OCI-LY7 (cell line): ENCODE measurements at regions not wholly inside any gene's neighbourhood (a gene's known extent, or its start where the extent isn't known, plus 50 kb on each side); places are given as distances from the start of the nearest gene placed in this dataset.

ENCODE experiments used
- BruUV-seq: library from RNA; stranded (reverse); fragments of 400-500 nt; replicated peaks from 2 replicates; lab custom pipeline; 2021; lab: Mats Ljungman, UMichigan
- CTCF ChIA-PET: fragments of 300-600 bp; sonication (Branson Sonifier 250); formaldehyde crosslinking; loops from one replicate; lab custom pipeline; 2022; ENCODE audit warnings: antibody characterized with exemption; ENCODE audit not compliant: unreplicated experiment; lab: Charles Lee
- POLR2A ChIA-PET: fragments of 300-600 bp; sonication (Branson Sonifier 250); formaldehyde crosslinking; loops from one replicate; lab custom pipeline; 2022; ENCODE audit warnings: antibody characterized with exemption; lab: Charles Lee
- DNase-seq: peaks from one replicate; pipeline ENCODE4 v3.0.0-alpha.2; 2015; ENCODE audit warnings: low spot score
- H2AFZ ChIP-seq: fragments of 200-600 bp; sonication (generic), shearing (Covaris generic); 2 replicates; pipeline ENCODE4 v1.6.1; 2014; ENCODE audit warnings: mild to moderate bottlenecking, antibody characterized with exemption, low read length, moderate library complexity
- H3K27ac ChIP-seq: fragments of 200-600 bp; sonication (generic); 2 replicates; pipeline ENCODE4 v1.5.1; 2014; ENCODE audit warnings: mixed run types, low read depth, mild to moderate bottlenecking, moderate library complexity, low read length, inconsistent platforms; ENCODE audit not compliant: poor library complexity, severe bottlenecking
- H3K36me3 ChIP-seq: fragments of 200-600 bp; sonication (generic); 2 replicates; pipeline ENCODE4 v1.6.1; 2014; ENCODE audit warnings: mild to moderate bottlenecking, antibody characterized with exemption, low read length, moderate library complexity, mixed read lengths; ENCODE audit not compliant: insufficient read depth
- H3K4me1 ChIP-seq: fragments of 200-600 bp; sonication (generic); 2 replicates; pipeline ENCODE4 v1.5.1; 2014; ENCODE audit warnings: mild to moderate bottlenecking, low read length; ENCODE audit not compliant: insufficient read depth, poor library complexity, severe bottlenecking
- H3K4me2 ChIP-seq: fragments of 200-600 bp; sonication (generic); 2 replicates; pipeline ENCODE4 v1.6.1; 2014; ENCODE audit warnings: mild to moderate bottlenecking, low read length
- H3K4me3 ChIP-seq: fragments of 200-600 bp; sonication (generic); 2 replicates; pipeline ENCODE4 v1.5.1; 2014; ENCODE audit warnings: mild to moderate bottlenecking, low read depth, low read length; ENCODE audit not compliant: poor library complexity, severe bottlenecking
- H3K79me2 ChIP-seq: fragments of 200-600 bp; sonication (generic); 2 replicates; pipeline ENCODE4 v1.6.1; 2016; ENCODE audit warnings: low read depth, mild to moderate bottlenecking, low read length, moderate library complexity, mixed read lengths; ENCODE audit not compliant: insufficient read depth
- H3K9me2 ChIP-seq: fragments of 200-600 bp; sonication (generic); 2 replicates; pipeline ENCODE4 v1.6.1; 2016; ENCODE audit warnings: mild to moderate bottlenecking, low read length, mixed read lengths; ENCODE audit not compliant: insufficient read depth
- H3K9me3 ChIP-seq: fragments of 200-600 bp; sonication (generic); 2 replicates; pipeline ENCODE4 v1.6.1; 2014; ENCODE audit warnings: mild to moderate bottlenecking, mixed run types, low read length, mixed read lengths
- H4K20me1 ChIP-seq: fragments of 200-600 bp; sonication (generic); 2 replicates; pipeline ENCODE4 v1.6.1; 2014; ENCODE audit warnings: mild to moderate bottlenecking, antibody characterized with exemption, low read length, moderate library complexity, mixed read lengths; ENCODE audit not compliant: insufficient read depth
- CTCF ChIP-seq: fragments of 200-600 bp; sonication (generic); conservative IDR thresholded peaks from 2 replicates; pipeline ENCODE4 v1.5.1; 2014; ENCODE audit warnings: mild to moderate bottlenecking, antibody characterized with exemption, low read length, moderate library complexity, mixed read lengths
- EZH2phosphoT487 ChIP-seq: fragments of 200-600 bp; sonication (generic); IDR thresholded peaks from 2 replicates; pipeline ENCODE4 v1.6.1; 2018; ENCODE audit warnings: low read depth, borderline replicate concordance, mild to moderate bottlenecking, mixed run types, antibody characterized with exemption, low read length, moderate library complexity, mixed read lengths
- intact Hi-C: fragments of 100-400 bp; cut with micrococcal nuclease; formaldehyde crosslinking; loops from one replicate; pipeline ENCODE4 v1.10.0; 2022; ENCODE audit not compliant: unreplicated experiment

GRCh38 chr1:221923929-221924598 is 182.2 kb upstream of the DUSP10 start:
- Histone ChIP-seq H3K9me2 (no peaks in the 10 kb centered on the region), H3K27ac (no peak overlapping the region), H3K4me1 (no peaks in the 10 kb centered on the region), H3K4me3 (no peak overlapping the region), H3K36me3 (no peaks in the 10 kb centered on the region), H3K79me2 (no peaks in the 10 kb centered on the region), H4K20me1 (no peaks in the 10 kb centered on the region), H3K4me2 (no peak overlapping the region), H3K9me3 (no peaks in the 10 kb centered on the region), H2AFZ (no peak overlapping the region)
- ChIA-PET POLR2A (no interaction called here), CTCF (no interaction called here)
- intact Hi-C loops: no loop called here
- TF ChIP-seq CTCF (no peak), EZH2phosphoT487 (no peak)
- DNase-seq: no peak
- BruUV-seq: no TSS peak

- no peaks in the 10 kb centered on the region for H3K9me3 ChIP-seq
- H2AFZ ChIP-seq: no peak overlapping the region
- no peak overlapping the region for H3K27ac ChIP-seq
- H3K9me2 ChIP-seq: no peaks in the 10 kb centered on the region
- no peak overlapping the region for H3K4me2 ChIP-seq
- intact Hi-C loops: no loop called here
- no peaks in the 10 kb centered on the region for H3K36me3 ChIP-seq
- ChIA-PET CTCF (no interaction called here), POLR2A (no interaction called here)
- no peaks in the 10 kb centered on the region for H3K4me1 ChIP-seq
- DNase-seq: no peak
- H3K79me2 ChIP-seq: no peaks in the 10 kb centered on the region
- no peaks in the 10 kb centered on the region for H4K20me1 ChIP-seq
- H3K4me3 ChIP-seq: no peak overlapping the region
- BruUV-seq: no TSS peak
- no peak for TF ChIP-seq CTCF
- TF ChIP-seq EZH2phosphoT487: no peak
Observed at GRCh38 chr1:221921936-221922335, 180.0 kb upstream of the DUSP10 start.

DNA sequence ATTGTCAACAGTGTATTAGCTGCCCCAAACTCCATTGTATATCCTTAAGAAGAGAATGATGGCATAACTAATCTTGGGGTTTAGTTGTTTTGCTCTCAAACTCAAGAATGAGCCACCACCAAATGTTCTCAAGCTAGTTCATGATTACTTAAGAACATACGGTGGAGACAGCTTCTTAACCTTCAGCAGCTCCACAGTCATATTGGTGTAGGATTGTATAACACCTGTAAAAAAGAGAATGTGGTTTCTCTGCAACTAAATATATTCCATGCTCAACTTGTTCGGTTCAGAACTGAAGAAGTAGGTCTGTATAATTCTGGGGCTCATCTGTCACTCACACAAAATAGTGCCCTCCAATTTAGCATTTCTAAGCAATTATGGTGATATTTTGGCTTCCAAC is 177.9 kb upstream of the DUSP10 start:
- H3K4me2 ChIP-seq: no peak overlapping the region
- intact Hi-C loops: no loop called here
- no TSS peak for BruUV-seq
- H3K9me3 ChIP-seq: no peaks in the 10 kb centered on the region
- CTCF ChIA-PET: no interaction called here
- H3K36me3 ChIP-seq: no peaks in the 10 kb centered on the region
- no peaks in the 10 kb centered on the region for H3K9me2 ChIP-seq
- no peaks in the 10 kb centered on the region for H4K20me1 ChIP-seq
- no peaks in the 10 kb centered on the region for H3K79me2 ChIP-seq
- H3K4me3 ChIP-seq: no peak overlapping the region
- H3K27ac ChIP-seq: no peak overlapping the region
- no peak for DNase-seq
- POLR2A ChIA-PET: interaction anchor here (0.6 kb wide), 1 partner anchor 63 kb away, joined by 3 read pairs; no protein-coding TSS in a partner anchor
- TF ChIP-seq EZH2phosphoT487 (no peak), CTCF (no peak)
- no peaks in the 10 kb centered on the region for H3K4me1 ChIP-seq
- no peak overlapping the region for H2AFZ ChIP-seq
